ENCODE measurements at regions not wholly inside any gene's neighbourhood (a gene's known extent, or its start where the extent isn't known, plus 50 kb on each side); places are given as distances from the start of the nearest gene placed in this dataset.
"Not testable (repeated sequence)": the region's sequence is repeated elsewhere in the genome, so short reads cannot be mapped to it uniquely, and the experiment has no call there.

GRCh38 chr3:168671091-168671490 is 575.4 kb upstream of the GOLIM4 start:
- H3K27ac ChIP-seq: peak overlapping the region; percentile 34; the same call in 1 of the 2 replicates
- TF ChIP-seq CTCF (conservative IDR thresholded peaks at IDR 0.05): no peak

- H3K27ac ChIP-seq: not testable (repeated sequence)
These were observed 565.3 kb upstream of the GOLIM4 start for GRCh38 chr3:168660879-168661657.

- no peak overlapping the region for H3K27ac ChIP-seq
- no peak for TF ChIP-seq CTCF (conservative IDR thresholded peaks at IDR 0.05)
These were observed 563.3 kb upstream of the GOLIM4 start for GRCh38 chr3:168659015-168659414.

GRCh38 chr3:168655611-168656010 is 559.9 kb upstream of the GOLIM4 start:
- no peak overlapping the region for H3K27ac ChIP-seq
- no peak for TF ChIP-seq CTCF (conservative IDR thresholded peaks at IDR 0.05)

GRCh38 chr3:168654700-168655099 is 559.0 kb upstream of the GOLIM4 start:
- TF ChIP-seq CTCF (conservative IDR thresholded peaks at IDR 0.05): no peak
- no peak overlapping the region for H3K27ac ChIP-seq

- TF ChIP-seq CTCF (conservative IDR thresholded peaks at IDR 0.05): no peak
These were observed 557.5 kb upstream of the GOLIM4 start for GRCh38 chr3:168653255-168653654.

GRCh38 chr3:168648321-168648720 is 552.6 kb upstream of the GOLIM4 start:
- TF ChIP-seq CTCF (conservative IDR thresholded peaks at IDR 0.05): no peak
- no peak overlapping the region for H3K27ac ChIP-seq

More at GRCh38 chr3:168653255-168653654, 557.5 kb upstream of the GOLIM4 start:
- H3K27ac ChIP-seq: no peak overlapping the region

- no peak for TF ChIP-seq CTCF (conservative IDR thresholded peaks at IDR 0.05)
These were observed 551.9 kb upstream of the GOLIM4 start for GRCh38 chr3:168647582-168647981.

More at GRCh38 chr3:168647582-168647981, 551.9 kb upstream of the GOLIM4 start:
- no peak overlapping the region for H3K27ac ChIP-seq
